DOHH2 (cell line): ENCODE measurements at regions not wholly inside any gene's neighbourhood (a gene's known extent, or its start where the extent isn't known, plus 50 kb on each side); places are given as distances from the start of the nearest gene placed in this dataset.

Experiments
- H3F3A ChIP-seq: fragments of 200-600 bp; sonication (generic), shearing (Covaris generic); 2 replicates; pipeline ENCODE4 v1.6.0; 2016; ENCODE audit warnings: antibody characterized with exemption, mild to moderate bottlenecking; ENCODE audit not compliant: control insufficient read depth, insufficient read depth
- H3K27ac ChIP-seq: fragments of 200-600 bp; sonication (generic); 2 replicates; pipeline ENCODE4 v1.5.1; 2014; ENCODE audit warnings: low read depth, mild to moderate bottlenecking, low read length, moderate library complexity
- H3K27me3 ChIP-seq: fragments of 200-600 bp; sonication (generic); 2 replicates; pipeline ENCODE4 v1.6.1; 2014; ENCODE audit warnings: mild to moderate bottlenecking, low read length, mixed read lengths; ENCODE audit not compliant: control insufficient read depth
- H3K36me3 ChIP-seq: fragments of 200-600 bp; sonication (generic); 2 replicates; pipeline ENCODE4 v1.6.1; 2014; ENCODE audit warnings: mild to moderate bottlenecking, low read length, moderate library complexity, mixed read lengths; ENCODE audit not compliant: control insufficient read depth
- H3K4me1 ChIP-seq: fragments of 200-600 bp; sonication (generic); 2 replicates; pipeline ENCODE4 v1.6.1; 2014; ENCODE audit warnings: mild to moderate bottlenecking, low read length, mixed read lengths; ENCODE audit not compliant: control insufficient read depth
- H3K4me2 ChIP-seq: fragments of 200-600 bp; sonication (generic); 2 replicates; pipeline ENCODE4 v1.6.0; 2014; ENCODE audit warnings: mild to moderate bottlenecking, low read length, moderate library complexity
- H3K4me3 ChIP-seq: fragments of 200-600 bp; sonication (generic); 2 replicates; pipeline ENCODE4 v1.5.1; 2014; ENCODE audit warnings: mild to moderate bottlenecking, low read length, mixed read lengths
- H3K79me2 ChIP-seq: fragments of 200-600 bp; sonication (generic); 2 replicates; pipeline ENCODE4 v1.6.1; 2014; ENCODE audit warnings: mild to moderate bottlenecking, low read length, mixed read lengths; ENCODE audit not compliant: control insufficient read depth
- H3K9me2 ChIP-seq: fragments of 200-600 bp; sonication (generic); replicated peaks from 2 replicates; pipeline ENCODE4 v1.6.1; 2014; ENCODE audit warnings: mild to moderate bottlenecking, low read length, mixed read lengths; ENCODE audit not compliant: control insufficient read depth
- H3K9me3 ChIP-seq: fragments of 200-600 bp; sonication (generic); 2 replicates; pipeline ENCODE4 v1.6.1; 2014; ENCODE audit warnings: antibody characterized with exemption, low read length, mixed read lengths; ENCODE audit not compliant: control insufficient read depth, insufficient read depth
- H4K20me1 ChIP-seq: fragments of 200-600 bp; sonication (generic); 2 replicates; pipeline ENCODE4 v1.6.0; 2014; ENCODE audit warnings: low read depth, mild to moderate bottlenecking, antibody characterized with exemption, low read length, moderate library complexity; ENCODE audit not compliant: control insufficient read depth, insufficient read depth
- EZH2phosphoT487 ChIP-seq: fragments of 200-600 bp; sonication (generic); IDR thresholded peaks from 2 replicates; pipeline ENCODE4 v1.6.1; 2017; ENCODE audit warnings: borderline replicate concordance, mild to moderate bottlenecking, antibody characterized with exemption, low read length, moderate library complexity, mixed read lengths
- TF ChIP-seq, protein P1 (sequence below): fragments of 200-600 bp; sonication (generic); IDR thresholded peaks from one replicate; pipeline ENCODE4 v1.5.1; 2014; ENCODE audit warnings: antibody characterized with exemption, mild to moderate bottlenecking, low read depth, low read length; ENCODE audit not compliant: poor library complexity, severe bottlenecking

DNA sequence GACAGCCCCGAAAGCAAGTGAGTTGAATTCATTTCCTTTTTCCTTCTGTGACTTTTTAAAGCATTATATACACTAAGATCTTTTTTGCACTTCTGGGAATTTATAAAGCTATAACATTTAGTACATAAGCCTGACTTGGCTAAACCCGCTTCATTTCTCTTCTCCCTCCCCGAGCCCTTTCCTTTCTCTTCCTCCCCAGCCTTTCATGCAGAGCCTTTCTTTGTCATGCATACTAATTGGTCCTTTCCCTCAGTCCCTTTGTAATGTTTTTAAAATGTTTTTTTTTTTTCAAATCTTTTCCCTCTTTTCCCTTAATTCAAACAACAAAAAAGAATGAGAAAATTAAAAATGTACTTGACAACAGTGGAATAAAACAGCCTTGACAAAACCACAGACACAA is 246.4 kb downstream of the PSAT1 start:
- TF ChIP-seq, protein P1, sequence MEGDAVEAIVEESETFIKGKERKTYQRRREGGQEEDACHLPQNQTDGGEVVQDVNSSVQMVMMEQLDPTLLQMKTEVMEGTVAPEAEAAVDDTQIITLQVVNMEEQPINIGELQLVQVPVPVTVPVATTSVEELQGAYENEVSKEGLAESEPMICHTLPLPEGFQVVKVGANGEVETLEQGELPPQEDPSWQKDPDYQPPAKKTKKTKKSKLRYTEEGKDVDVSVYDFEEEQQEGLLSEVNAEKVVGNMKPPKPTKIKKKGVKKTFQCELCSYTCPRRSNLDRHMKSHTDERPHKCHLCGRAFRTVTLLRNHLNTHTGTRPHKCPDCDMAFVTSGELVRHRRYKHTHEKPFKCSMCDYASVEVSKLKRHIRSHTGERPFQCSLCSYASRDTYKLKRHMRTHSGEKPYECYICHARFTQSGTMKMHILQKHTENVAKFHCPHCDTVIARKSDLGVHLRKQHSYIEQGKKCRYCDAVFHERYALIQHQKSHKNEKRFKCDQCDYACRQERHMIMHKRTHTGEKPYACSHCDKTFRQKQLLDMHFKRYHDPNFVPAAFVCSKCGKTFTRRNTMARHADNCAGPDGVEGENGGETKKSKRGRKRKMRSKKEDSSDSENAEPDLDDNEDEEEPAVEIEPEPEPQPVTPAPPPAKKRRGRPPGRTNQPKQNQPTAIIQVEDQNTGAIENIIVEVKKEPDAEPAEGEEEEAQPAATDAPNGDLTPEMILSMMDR: no peak
- no peaks in the 10 kb centered on the region for H3F3A ChIP-seq
- H3K36me3 ChIP-seq: no peaks in the 10 kb centered on the region
- H3K4me1 ChIP-seq: no peaks in the 10 kb centered on the region
- no peaks in the 10 kb centered on the region for H3K9me2 ChIP-seq
- no peaks in the 10 kb centered on the region for H3K9me3 ChIP-seq
- no peaks in the 10 kb centered on the region for H3K27me3 ChIP-seq
- H3K4me3 ChIP-seq: no peak overlapping the region
- no peaks in the 10 kb centered on the region for H3K79me2 ChIP-seq
- no peaks in the 10 kb centered on the region for H4K20me1 ChIP-seq
- H3K27ac ChIP-seq: no peak overlapping the region
- H3K4me2 ChIP-seq: no peak overlapping the region

- Histone ChIP-seq H3K9me2 (no peaks in the 10 kb centered on the region), H3K4me2 (no peak overlapping the region), H4K20me1 (no peaks in the 10 kb centered on the region), H3K27ac (no peak overlapping the region), H3K4me3 (no peak overlapping the region), H3K9me3 (peaks cover 3% of the 10 kb centered on the region; the same call in 1 of the 2 replicates), H3F3A (no peaks in the 10 kb centered on the region), H3K79me2 (no peaks in the 10 kb centered on the region), H3K27me3 (no peaks in the 10 kb centered on the region), H3K36me3 (no peaks in the 10 kb centered on the region), H3K4me1 (peaks cover 5% of the 10 kb centered on the region)
- TF ChIP-seq EZH2phosphoT487: no peak
- TF ChIP-seq, protein P1: no peak
Observed at GRCh38 chr9:78544230-78544629, 247.3 kb downstream of the PSAT1 start.

DNA sequence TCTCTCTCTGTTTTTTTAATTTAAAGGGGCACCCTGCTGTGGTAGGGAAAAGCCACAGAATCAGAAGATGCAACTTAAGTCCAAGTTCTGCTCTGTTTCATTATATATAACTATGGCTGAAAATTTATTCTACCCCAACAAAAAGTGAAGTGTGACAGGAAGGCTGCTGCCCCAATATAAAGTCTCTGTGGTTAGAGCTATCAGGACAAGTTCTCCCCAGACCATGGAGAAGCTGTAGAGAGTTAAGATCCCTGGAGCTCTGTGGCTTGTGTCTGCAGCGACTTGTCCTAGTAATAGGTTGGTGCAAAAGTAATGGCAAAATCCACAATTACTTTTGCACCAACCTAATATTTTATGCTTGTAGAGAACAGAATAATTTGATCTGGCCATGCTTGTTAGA is 250.9 kb downstream of the PSAT1 start:
- Histone ChIP-seq H3F3A (no peaks in the 10 kb centered on the region), H3K36me3 (no peaks in the 10 kb centered on the region), H3K79me2 (no peaks in the 10 kb centered on the region), H3K4me3 (no peak overlapping the region), H3K9me3 (peaks cover 3% of the 10 kb centered on the region; the same call in 1 of the 2 replicates), H4K20me1 (no peaks in the 10 kb centered on the region), H3K27me3 (no peaks in the 10 kb centered on the region), H3K4me1 (peaks cover 18% of the 10 kb centered on the region), H3K27ac (no peak overlapping the region), H3K9me2 (no peaks in the 10 kb centered on the region), H3K4me2 (no peak overlapping the region)
- no peak for TF ChIP-seq EZH2phosphoT487
- TF ChIP-seq, protein P1: no peak

GRCh38 chr9:78548670-78549069 is 251.7 kb downstream of the PSAT1 start:
- no peaks in the 10 kb centered on the region for H3K79me2 ChIP-seq
- H3K36me3 ChIP-seq: no peaks in the 10 kb centered on the region
- no peaks in the 10 kb centered on the region for H3F3A ChIP-seq
- no peak overlapping the region for H3K27ac ChIP-seq
- no peaks in the 10 kb centered on the region for H3K9me2 ChIP-seq
- no peaks in the 10 kb centered on the region for H4K20me1 ChIP-seq
- no peaks in the 10 kb centered on the region for H3K27me3 ChIP-seq
- no peak for TF ChIP-seq EZH2phosphoT487
- TF ChIP-seq, protein P1: no peak
- no peak overlapping the region for H3K4me2 ChIP-seq
- H3K4me3 ChIP-seq: no peak overlapping the region
- H3K9me3 ChIP-seq: peaks cover 3% of the 10 kb centered on the region; the same call in 1 of the 2 replicates
- peaks cover 18% of the 10 kb centered on the region for H3K4me1 ChIP-seq
